ENCODE measurements at regions not wholly inside any gene's neighbourhood (a gene's known extent, or its start where the extent isn't known, plus 50 kb on each side); places are given as distances from the start of the nearest gene placed in this dataset.
"Not testable (repeated sequence)": the region's sequence is repeated elsewhere in the genome, so short reads cannot be mapped to it uniquely, and the experiment has no call there.

DNA sequence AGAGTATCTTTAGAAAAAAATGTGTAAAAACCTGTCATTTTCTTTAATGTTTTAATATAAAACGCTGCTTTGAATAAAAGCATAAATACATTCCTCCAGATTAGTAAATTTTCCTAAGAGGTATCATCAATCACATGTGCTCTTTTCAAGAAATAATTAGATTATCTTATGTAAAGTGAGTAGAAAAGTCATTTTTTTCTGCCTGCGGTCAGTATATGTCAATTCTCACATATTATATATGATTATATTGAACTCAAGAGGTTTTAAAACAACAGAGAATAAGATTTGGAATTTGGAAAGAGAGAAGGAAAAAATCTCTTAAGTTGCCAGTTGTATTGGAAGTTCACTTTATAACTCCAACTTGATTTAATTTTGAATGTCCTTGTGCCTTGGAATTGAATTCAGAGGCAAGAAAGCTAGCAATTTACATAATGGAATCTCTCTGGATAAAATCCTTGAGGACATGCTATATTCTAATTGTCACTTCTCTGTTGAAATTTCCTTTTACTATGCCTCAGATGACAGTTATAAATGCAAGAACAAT lies 740.1 kb upstream of the SPRY2 start:
- DNase-seq (ENCODE audit: low spot score), result no peak
- Histone ChIP-seq H2AFZ (no peak overlapping the region), H3K27me3 (no peaks in the 10 kb centered on the region), H3K9me2 (replicated peaks; ENCODE audit: insufficient read depth) (no peaks in the 10 kb centered on the region), H3K27ac (no peak overlapping the region), H4K20me1 (ENCODE audit: insufficient read depth, poor library complexity, severe bottlenecking) (no peaks in the 10 kb centered on the region), H3K4me2 (no peak overlapping the region), H3K4me1 (ENCODE audit: insufficient read depth) (no peaks in the 10 kb centered on the region), H3K36me3 (replicated peaks; ENCODE audit: insufficient read depth, low read depth) (no peaks in the 10 kb centered on the region), H3K4me3 (no peak overlapping the region), H3K9me3 (ENCODE audit: low read depth) (no peaks in the 10 kb centered on the region), H3K79me2 (no peaks in the 10 kb centered on the region)
- WGBS (ENCODE audit: low lambda C conversion rate, missing lambda C conversion rate), result 94% methylated on average over 2 of the region's 2 CpGs
- TF ChIP-seq EZH2 (IDR thresholded peaks at IDR 0.05; ENCODE audit: borderline replicate concordance) (no peak), EZH2phosphoT487 (IDR thresholded peaks at IDR 0.05; ENCODE audit: low read depth, severe bottlenecking, unreplicated experiment) (no peak)
- TF ChIP-seq, protein P1, sequence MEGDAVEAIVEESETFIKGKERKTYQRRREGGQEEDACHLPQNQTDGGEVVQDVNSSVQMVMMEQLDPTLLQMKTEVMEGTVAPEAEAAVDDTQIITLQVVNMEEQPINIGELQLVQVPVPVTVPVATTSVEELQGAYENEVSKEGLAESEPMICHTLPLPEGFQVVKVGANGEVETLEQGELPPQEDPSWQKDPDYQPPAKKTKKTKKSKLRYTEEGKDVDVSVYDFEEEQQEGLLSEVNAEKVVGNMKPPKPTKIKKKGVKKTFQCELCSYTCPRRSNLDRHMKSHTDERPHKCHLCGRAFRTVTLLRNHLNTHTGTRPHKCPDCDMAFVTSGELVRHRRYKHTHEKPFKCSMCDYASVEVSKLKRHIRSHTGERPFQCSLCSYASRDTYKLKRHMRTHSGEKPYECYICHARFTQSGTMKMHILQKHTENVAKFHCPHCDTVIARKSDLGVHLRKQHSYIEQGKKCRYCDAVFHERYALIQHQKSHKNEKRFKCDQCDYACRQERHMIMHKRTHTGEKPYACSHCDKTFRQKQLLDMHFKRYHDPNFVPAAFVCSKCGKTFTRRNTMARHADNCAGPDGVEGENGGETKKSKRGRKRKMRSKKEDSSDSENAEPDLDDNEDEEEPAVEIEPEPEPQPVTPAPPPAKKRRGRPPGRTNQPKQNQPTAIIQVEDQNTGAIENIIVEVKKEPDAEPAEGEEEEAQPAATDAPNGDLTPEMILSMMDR (IDR thresholded peaks at IDR 0.05; ENCODE audit: poor library complexity), result no peak

- Histone ChIP-seq H3K27ac (no peak overlapping the region), H3K4me3 (no peak overlapping the region), H3K4me1 (ENCODE audit: insufficient read depth) (no peaks in the 10 kb centered on the region), H2AFZ (no peak overlapping the region), H3K79me2 (no peaks in the 10 kb centered on the region), H4K20me1 (ENCODE audit: insufficient read depth, poor library complexity, severe bottlenecking) (no peaks in the 10 kb centered on the region), H3K27me3 (no peaks in the 10 kb centered on the region), H3K9me3 (ENCODE audit: low read depth) (no peaks in the 10 kb centered on the region), H3K4me2 (no peak overlapping the region), H3K36me3 (replicated peaks; ENCODE audit: insufficient read depth, low read depth) (no peaks in the 10 kb centered on the region), H3K9me2 (replicated peaks; ENCODE audit: insufficient read depth) (no peaks in the 10 kb centered on the region)
- TF ChIP-seq, protein P1 (IDR thresholded peaks at IDR 0.05; ENCODE audit: poor library complexity), result no peak
- TF ChIP-seq EZH2phosphoT487 (IDR thresholded peaks at IDR 0.05; ENCODE audit: low read depth, severe bottlenecking, unreplicated experiment) (no peak), EZH2 (IDR thresholded peaks at IDR 0.05; ENCODE audit: borderline replicate concordance) (no peak)
- DNase-seq (ENCODE audit: low spot score), result no peak
These were observed 737.1 kb upstream of the SPRY2 start for GRCh38 chr13:81078048-81078447.

- DNase-seq (ENCODE audit: low spot score), result not testable (repeated sequence)
- 94% methylated on average over 18 of the region's 18 CpGs for WGBS (ENCODE audit: low lambda C conversion rate, missing lambda C conversion rate)
These were observed 728.9 kb upstream of the SPRY2 start for GRCh38 chr13:81069822-81070221.

DNA sequence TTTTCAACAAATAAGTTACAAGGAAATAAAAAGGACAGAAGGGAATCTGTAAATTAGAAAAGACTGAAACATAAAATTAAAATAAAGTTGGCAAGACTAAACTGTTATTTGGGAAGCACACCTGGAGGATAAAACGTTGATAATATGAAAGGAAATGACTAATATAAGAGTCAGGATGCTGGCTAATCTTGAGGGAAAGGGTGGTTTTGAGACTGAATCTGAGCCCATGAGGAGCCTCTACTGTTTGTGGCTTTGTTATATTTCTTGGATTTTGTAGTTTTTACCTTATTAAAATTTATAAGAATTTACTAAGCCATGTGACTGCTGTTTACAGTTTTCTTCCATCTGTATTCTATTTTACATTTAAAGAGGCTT lies 718.0 kb upstream of the SPRY2 start:
- Histone ChIP-seq H4K20me1 (ENCODE audit: insufficient read depth, poor library complexity, severe bottlenecking) (no peaks in the 10 kb centered on the region), H3K4me3 (no peak overlapping the region), H3K9me2 (replicated peaks; ENCODE audit: insufficient read depth) (no peaks in the 10 kb centered on the region), H3K79me2 (no peaks in the 10 kb centered on the region), H2AFZ (no peak overlapping the region), H3K27ac (no peak overlapping the region), H3K4me2 (no peak overlapping the region), H3K9me3 (ENCODE audit: low read depth) (no peaks in the 10 kb centered on the region), H3K4me1 (ENCODE audit: insufficient read depth) (no peaks in the 10 kb centered on the region), H3K27me3 (no peaks in the 10 kb centered on the region), H3K36me3 (replicated peaks; ENCODE audit: insufficient read depth, low read depth) (no peaks in the 10 kb centered on the region)
- WGBS (ENCODE audit: low lambda C conversion rate, missing lambda C conversion rate), result 55% methylated on average over 1 of the region's 1 CpG
- TF ChIP-seq, protein P1 (IDR thresholded peaks at IDR 0.05; ENCODE audit: poor library complexity), result no peak
- TF ChIP-seq EZH2 (IDR thresholded peaks at IDR 0.05; ENCODE audit: borderline replicate concordance) (no peak), EZH2phosphoT487 (IDR thresholded peaks at IDR 0.05; ENCODE audit: low read depth, severe bottlenecking, unreplicated experiment) (no peak)
- no peak for DNase-seq (ENCODE audit: low spot score)

More at GRCh38 chr13:81069822-81070221, 728.9 kb upstream of the SPRY2 start:
- H3K9me2 ChIP-seq (replicated peaks; ENCODE audit: insufficient read depth); H3K9me3 ChIP-seq (ENCODE audit: low read depth); H3K4me2 ChIP-seq; H3K4me1 ChIP-seq (ENCODE audit: insufficient read depth); H4K20me1 ChIP-seq (ENCODE audit: insufficient read depth, poor library complexity, severe bottlenecking); H3K36me3 ChIP-seq (replicated peaks; ENCODE audit: insufficient read depth, low read depth); H3K27me3 ChIP-seq; H3K4me3 ChIP-seq; H3K27ac ChIP-seq; H2AFZ ChIP-seq; H3K79me2 ChIP-seq: not testable (repeated sequence)

Data from hepatocyte (in vitro differentiated cells).